Renal cortical epithelial cell (primary cell): ENCODE measurements at regions not wholly inside any gene's neighbourhood (a gene's known extent, or its start where the extent isn't known, plus 50 kb on each side); places are given as distances from the start of the nearest gene placed in this dataset.
"Not testable (repeated sequence)": the region's sequence is repeated elsewhere in the genome, so short reads cannot be mapped to it uniquely, and the experiment has no call there.

Source experiments
- DNase-seq: peaks from one replicate; pipeline ENCODE4 v3.0.0-alpha.2; 2011; ENCODE audit warnings: low read depth

- DNase-seq, result no peak
Measured at GRCh38 chr5:114952876-114953275, 216.8 kb downstream of the TRIM36 start.

GRCh38 chr5:114949756-114950155 lies 220.0 kb downstream of the TRIM36 start:
- no peak for DNase-seq

- DNase-seq, result no peak
Measured at GRCh38 chr5:114948986-114949621, 220.6 kb downstream of the TRIM36 start.

GRCh38 chr5:114948363-114948762 lies 221.3 kb downstream of the TRIM36 start:
- DNase-seq, result no peak

- no peak for DNase-seq
Measured at GRCh38 chr5:114940709-114941108, 229.0 kb downstream of the TRIM36 start.

- DNase-seq, result no peak
Measured at GRCh38 chr5:114935490-114935889, 234.2 kb downstream of the TRIM36 start.

GRCh38 chr5:114928644-114929462 lies 240.9 kb downstream of the TRIM36 start:
- no peak for DNase-seq

- DNase-seq, result no peak
Measured at GRCh38 chr5:114924769-114925168, 244.9 kb downstream of the TRIM36 start.

- no peak for DNase-seq
Measured at GRCh38 chr5:114912189-114912920, 257.4 kb downstream of the TRIM36 start.

- DNase-seq, result no peak
Measured at GRCh38 chr5:114910727-114911126, 259.0 kb downstream of the TRIM36 start.

GRCh38 chr5:114909424-114909823 lies 260.3 kb downstream of the TRIM36 start:
- DNase-seq, result no peak

GRCh38 chr5:114903767-114904166 lies 265.9 kb downstream of the TRIM36 start:
- DNase-seq, result no peak

- DNase-seq, result no peak
Measured at GRCh38 chr5:114898602-114899001, 271.1 kb downstream of the TRIM36 start.

- no peak for DNase-seq
Measured at GRCh38 chr5:114883675-114884074, 286.0 kb downstream of the TRIM36 start.

- no peak for DNase-seq
Measured at GRCh38 chr5:114859438-114859735, 310.3 kb downstream of the TRIM36 start.

GRCh38 chr5:114858665-114859437 lies 310.9 kb downstream of the TRIM36 start:
- no peak for DNase-seq

- no peak for DNase-seq
Measured at GRCh38 chr5:114857941-114858551, 311.7 kb downstream of the TRIM36 start.

GRCh38 chr5:114844711-114845110 lies 325.0 kb downstream of the TRIM36 start:
- DNase-seq, result not testable (repeated sequence)

- no peak for DNase-seq
Measured at GRCh38 chr5:114839360-114839759, 330.3 kb downstream of the TRIM36 start.

- no peak for DNase-seq
Measured at GRCh38 chr5:114838937-114839336, 330.8 kb downstream of the TRIM36 start.

- no peak for DNase-seq
Measured at GRCh38 chr5:114830114-114830513, 339.6 kb downstream of the TRIM36 start.

GRCh38 chr5:114822863-114823262 lies 346.8 kb downstream of the TRIM36 start:
- no peak for DNase-seq
